Posterior cingulate gyrus (tissue), 11 donors: ENCODE measurements at regions not wholly inside any gene's neighbourhood (a gene's known extent, or its start where the extent isn't known, plus 50 kb on each side); places are given as distances from the start of the nearest gene placed in this dataset.
"Not testable (repeated sequence)": the region's sequence is repeated elsewhere in the genome, so short reads cannot be mapped to it uniquely, and the experiment has no call there.

Experiments
- DNase-seq, 10 donors: peaks; one replicate each; pipeline versions ENCODE4 v3.0.0 to v3.0.0-alpha.2; 2020 to 2021; ENCODE audit warnings: mixed read lengths in 3 of 10
- intact Hi-C: fragments of 100-400 bp; cut with DNase I; formaldehyde crosslinking; loops from one replicate; pipeline ENCODE4 v1.15.1; 2023

DNA sequence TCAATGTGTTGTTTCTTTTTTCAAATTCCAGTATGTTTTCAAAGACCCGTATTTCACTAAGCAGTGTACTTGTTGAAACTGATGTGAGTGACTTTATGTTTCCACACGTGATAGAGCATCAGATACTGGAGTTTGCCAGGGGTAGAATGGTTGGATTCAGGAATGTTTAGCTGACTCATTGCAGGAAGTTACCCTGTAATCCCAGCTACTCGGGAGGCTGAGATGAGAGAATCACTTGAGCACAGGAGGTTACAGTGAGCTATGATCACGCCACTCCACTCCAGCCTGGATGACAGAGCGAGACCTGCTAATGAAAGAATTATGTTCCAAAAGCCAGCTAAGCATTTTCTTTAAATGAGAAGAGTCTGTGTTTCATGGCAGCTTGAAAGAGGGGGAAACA is 147.6 kb downstream of the RBMX2 start:
- intact Hi-C loops, result not testable (repeated sequence)

DNA sequence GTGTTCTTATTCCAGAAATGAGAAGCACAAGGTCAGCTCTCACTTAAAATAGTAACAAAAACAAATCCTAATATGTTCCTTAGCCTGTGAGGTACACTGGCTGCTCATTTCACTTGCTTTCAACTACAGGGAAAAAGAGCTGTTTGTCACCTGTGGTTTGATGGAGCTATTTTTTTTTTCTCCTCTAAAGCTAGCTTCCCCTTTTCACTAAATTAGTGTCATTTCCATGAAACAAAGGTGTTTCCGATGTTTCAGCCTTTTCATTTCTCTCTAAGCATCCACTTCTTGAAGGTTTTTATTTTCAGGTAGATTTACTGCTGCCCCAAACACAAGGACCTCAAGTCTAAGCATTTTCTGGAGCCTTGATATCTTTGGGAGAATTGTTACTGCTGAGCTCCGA is 148.6 kb downstream of the RBMX2 start:
- DNase-seq, result no peak
- intact Hi-C loops, result no loop called here

More for the DNA sequence above, 147.6 kb downstream of the RBMX2 start:
- DNase-seq, result not testable (repeated sequence)

DNA sequence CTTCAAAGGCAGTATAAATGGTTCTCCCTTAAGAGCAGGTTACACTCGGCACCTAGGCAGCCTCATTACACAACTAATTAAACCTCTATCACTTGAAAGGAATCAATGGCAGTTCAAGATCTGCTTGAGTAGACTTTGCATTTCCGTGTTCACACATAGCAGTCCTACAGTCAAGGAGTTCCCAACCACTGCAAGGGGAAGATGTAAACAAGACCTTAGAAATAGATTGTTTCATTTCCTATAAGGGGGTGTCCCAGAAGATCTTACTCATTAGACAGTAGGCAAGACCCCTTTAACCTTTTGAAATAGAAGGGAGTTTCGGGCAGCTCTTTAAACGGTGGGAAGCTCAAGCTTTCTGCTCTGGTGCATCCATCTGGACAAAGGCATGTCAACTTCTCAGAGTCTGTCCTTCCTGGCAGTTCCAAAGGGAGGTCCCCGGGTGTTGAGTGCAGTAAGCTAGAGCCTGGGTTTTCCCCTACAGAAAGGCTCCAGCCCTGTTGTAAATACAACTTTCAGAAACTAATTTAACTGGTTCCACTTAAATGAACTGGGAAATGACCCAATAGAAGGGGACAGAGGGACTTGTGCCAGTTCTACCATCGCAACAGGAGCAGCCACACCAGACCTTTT is 150.8 kb downstream of the RBMX2 start:
- DNase-seq, result no peak
- intact Hi-C loops, result no loop called here

DNA sequence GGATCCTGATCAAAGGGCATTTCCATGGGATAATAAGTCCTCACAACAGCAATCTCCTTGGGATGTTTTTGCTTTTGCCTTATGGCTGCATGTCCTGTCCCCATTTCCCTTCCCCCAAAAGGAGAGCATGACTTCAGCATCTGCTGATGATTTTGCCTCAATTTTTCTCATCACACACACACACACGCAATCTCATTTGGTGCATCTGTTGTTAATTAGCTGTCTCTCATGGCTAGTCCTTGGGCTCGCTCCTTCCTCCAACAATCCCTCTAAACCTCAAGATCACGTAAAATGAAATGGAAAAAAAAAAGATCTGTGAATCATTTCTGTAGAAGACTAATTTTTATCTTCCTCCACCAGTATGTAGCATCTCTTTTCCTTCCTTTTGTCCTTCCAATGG is 153.6 kb downstream of the RBMX2 start:
- DNase-seq, result no peak
- intact Hi-C loops, result no loop called here

DNA sequence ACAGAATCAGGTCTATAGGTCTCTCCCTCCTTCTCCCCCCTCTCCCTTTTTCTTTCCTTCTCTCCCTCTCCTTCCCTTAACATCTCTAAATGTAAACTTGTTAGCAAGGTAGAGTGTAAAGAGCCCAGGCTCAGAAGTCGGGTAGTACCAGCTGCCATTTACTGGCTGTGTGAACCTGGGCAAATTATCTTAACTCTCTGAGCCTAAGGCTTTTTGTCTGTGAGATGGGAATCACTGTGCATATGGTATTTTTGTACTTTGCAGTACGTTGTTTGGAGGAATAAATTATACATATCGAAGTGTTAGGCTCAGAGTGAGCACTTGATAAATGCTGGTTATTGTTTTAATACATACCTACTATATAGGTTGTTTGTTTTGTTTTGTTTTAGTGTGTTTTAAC is 154.0 kb downstream of the RBMX2 start:
- DNase-seq, result no peak
- intact Hi-C loops, result no loop called here

DNA sequence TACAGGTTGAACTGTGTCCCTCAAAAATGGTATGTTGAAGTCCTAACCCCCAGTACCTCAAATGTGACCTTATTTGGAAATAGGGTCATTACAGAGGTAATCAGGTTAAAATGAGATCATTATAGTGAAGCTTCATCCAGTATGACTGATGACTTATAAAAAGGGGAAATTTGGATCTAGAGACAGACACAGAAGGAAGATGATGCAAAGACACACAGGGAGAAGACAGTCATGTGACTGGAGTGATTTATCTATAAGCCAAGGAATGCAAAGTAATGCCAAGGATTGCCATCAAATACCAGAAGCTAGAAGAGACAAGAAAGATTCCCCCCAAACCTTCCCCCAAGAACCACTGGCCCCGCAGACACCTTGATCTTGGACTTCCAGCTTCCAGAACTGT is 155.2 kb downstream of the RBMX2 start:
- DNase-seq, result no peak
- intact Hi-C loops, result no loop called here

DNA sequence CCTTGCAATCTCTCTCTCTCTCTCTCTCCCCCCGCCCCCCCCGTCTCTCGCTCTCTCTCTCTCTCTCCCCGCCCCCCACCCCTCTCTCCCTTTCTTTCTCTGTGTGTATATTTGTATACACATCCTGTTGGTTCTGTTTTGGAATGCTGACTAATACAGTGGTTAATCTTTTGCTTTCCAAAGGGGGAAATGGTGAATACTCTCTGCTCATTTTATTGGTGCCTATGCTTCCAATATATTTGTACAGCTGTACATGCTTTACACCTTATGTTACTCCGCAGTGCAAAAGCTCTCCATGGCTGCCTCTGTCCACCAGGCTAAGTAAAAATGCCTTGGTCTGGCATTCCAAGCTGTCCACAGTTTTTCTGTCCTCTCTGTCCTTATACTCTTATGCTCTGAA is 158.8 kb downstream of the RBMX2 start:
- intact Hi-C loops, result no loop called here
- DNase-seq, result no peak

DNA sequence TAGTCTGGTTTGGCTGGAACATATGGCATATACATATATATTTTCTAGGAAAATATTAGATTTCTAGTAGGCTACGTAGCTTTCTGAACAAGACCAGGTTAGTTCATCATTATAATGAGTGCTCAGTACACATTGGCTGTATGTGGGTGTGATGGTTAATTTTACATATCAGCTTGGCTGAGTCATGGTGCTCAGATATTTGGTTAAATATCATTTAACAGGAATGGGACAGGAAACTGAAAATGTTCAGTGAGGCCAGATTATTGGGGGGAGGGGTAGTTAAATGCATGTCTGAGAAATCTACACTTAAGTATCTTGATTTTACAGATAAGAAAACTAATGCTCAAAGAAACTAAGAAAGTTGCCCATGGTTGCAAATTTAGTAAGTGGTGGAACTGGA is 160.1 kb downstream of the RBMX2 start:
- intact Hi-C loops, result no loop called here
- no peak for DNase-seq

DNA sequence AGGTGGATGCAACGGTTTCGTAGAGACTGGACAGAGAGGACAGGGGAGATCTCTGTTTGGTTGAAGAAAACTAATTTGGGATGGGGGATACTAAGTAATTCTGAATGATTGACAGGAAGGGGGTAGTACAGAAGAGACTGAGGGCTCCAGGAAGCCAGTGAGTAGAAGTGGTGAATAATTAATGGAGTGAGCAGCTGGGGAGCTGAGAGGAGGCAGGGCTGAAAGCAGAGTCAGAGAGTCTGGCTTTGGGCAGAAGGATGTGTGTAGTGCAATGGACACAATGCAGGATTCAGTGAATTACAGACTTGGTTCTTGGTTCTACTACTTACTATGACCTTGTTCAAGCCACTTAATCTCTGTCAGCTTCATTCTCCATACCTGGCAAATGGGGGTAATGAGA is 161.7 kb downstream of the RBMX2 start:
- no peak for DNase-seq
- intact Hi-C loops, result no loop called here

DNA sequence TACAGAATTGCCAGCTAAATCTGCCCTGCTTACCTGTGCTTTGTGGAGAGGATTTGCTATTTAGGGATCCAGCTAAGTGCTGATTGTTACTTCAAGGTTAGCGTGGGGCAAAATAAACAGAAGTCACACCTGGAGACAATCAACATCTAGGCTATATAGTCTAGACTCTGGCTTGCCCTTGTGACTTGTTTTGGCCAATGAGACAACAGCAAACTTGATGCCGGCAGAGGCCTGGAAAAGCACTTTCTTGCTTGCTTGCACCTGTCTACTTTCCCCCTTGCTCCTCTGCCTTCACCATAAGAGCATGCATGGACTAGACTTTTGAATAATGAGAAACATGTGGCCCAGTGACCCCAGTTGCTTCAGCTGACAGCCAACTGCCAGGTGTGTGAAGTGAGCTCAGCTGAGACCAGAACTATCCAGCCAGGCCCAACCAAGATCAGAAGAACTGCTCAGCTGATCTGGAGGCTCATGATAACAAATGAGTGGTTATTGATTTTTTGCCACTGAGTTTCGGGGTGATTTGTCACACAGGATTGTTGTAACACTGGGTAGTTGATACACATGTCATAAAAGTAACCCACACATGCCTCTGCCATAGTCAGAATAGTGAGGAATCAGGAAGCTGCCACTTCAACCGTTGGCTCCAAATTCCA is 164.4 kb downstream of the RBMX2 start:
- intact Hi-C loops, result no loop called here
- no peak for DNase-seq

DNA sequence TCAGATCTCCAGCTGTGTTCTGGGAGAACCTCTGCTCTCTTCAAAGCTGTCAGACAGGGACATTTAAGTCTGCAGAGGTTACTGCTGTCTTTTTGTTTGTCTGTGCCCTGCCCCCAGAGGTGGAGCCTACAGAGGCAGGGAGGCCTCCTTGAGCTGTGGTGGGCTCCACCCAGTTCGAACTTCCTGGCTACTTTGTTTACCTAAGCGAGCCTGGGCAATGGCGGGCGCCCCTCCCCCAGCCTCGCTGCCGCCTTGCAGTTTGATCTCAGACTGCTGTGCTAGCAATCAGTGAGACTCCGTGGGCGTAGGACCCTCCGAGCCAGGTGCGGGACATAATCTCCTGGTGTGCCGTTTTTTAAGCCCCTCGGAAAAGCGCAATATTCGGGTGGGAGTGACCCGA is 171.2 kb downstream of the RBMX2 start:
- intact Hi-C loops, DNase-seq: not testable (repeated sequence)
